Gastroesophageal sphincter (tissue), 4 donors: ENCODE measurements at regions not wholly inside any gene's neighbourhood (a gene's known extent, or its start where the extent isn't known, plus 50 kb on each side); places are given as distances from the start of the nearest gene placed in this dataset.

Source experiments
- ATAC-seq: fragments of 150-250 bp; one replicate; pipeline ENCODE4 v1.9.1; 2016; ENCODE audit warnings: mild to moderate bottlenecking, moderate library complexity
- H3K27ac ChIP-seq, 4 donors: fragments of 200-600 bp; sonication (generic) in 3 of 4; 1 replicate in 3 of 4; 2 replicates in 1 of 4; pipeline ENCODE4 v1.5.1; 2016 to 2019
- H3K27me3 ChIP-seq: fragments of 200-600 bp; sonication (generic); one replicate; pipeline ENCODE4 v1.5.1; 2019
- H3K36me3 ChIP-seq, 2 donors: fragments of 200-600 bp; sonication (generic); one replicate each; pipeline ENCODE4 v1.5.1; 2019; ENCODE audit warnings: control low read depth in 1 of 2
- H3K4me1 ChIP-seq, 3 donors: fragments of 200-600 bp; sonication (generic); 1 replicate in 2 of 3; 2 replicates in 1 of 3; pipeline ENCODE4 v1.5.1; 2016 to 2019; ENCODE audit warnings: control low read depth in 2 of 3
- H3K4me3 ChIP-seq, 2 donors: fragments of 200-600 bp; sonication (generic); one replicate each; pipeline ENCODE4 v1.5.1; 2019; ENCODE audit warnings: mild to moderate bottlenecking in 1 of 2, moderate library complexity in 1 of 2
- H3K9me3 ChIP-seq, 3 donors: fragments of 200-600 bp; sonication (generic); one replicate each; pipeline ENCODE4 v1.5.1; 2017 to 2019; ENCODE audit warnings: control low read depth in 2 of 3
- EP300 ChIP-seq: sonication (generic); formaldehyde crosslinking; IDR thresholded peaks from one replicate; pipeline ENCODE4 v1.6.1; 2017; ENCODE audit warnings: antibody characterized with exemption, mild to moderate bottlenecking
- POLR2A ChIP-seq, 2 donors: fragments of 450-650 bp; IDR thresholded peaks; one replicate each; pipeline ENCODE4 v1.6.1; 2017; ENCODE audit warnings: antibody characterized with exemption in 2 of 2, mild to moderate bottlenecking in 2 of 2, moderate library complexity in 1 of 2
- POLR2AphosphoS5 ChIP-seq: sonication (generic); formaldehyde crosslinking; IDR thresholded peaks from one replicate; pipeline ENCODE4 v1.6.1; 2017; ENCODE audit warnings: antibody characterized with exemption
- WGBS, 2 donors: methylation state at CpG; one replicate each; pipeline ENCODE4 v1.1.5; 2018; ENCODE audit warnings: low coverage in 1 of 2; 5-methylcytosine and 5-hydroxymethylcytosine counted together
- TF ChIP-seq, protein P1 (sequence below), 4 experiments: fragments of 200-600 bp in 2 of 4; fragments of 450-650 bp in 2 of 4; sonication (generic) in 1 of 4; IDR thresholded peaks; one replicate each; pipeline ENCODE4 v1.5.1; 2017 to 2019; ENCODE audit warnings: antibody characterized with exemption in 4 of 4, mild to moderate bottlenecking in 2 of 4, moderate library complexity in 2 of 4

DNA sequence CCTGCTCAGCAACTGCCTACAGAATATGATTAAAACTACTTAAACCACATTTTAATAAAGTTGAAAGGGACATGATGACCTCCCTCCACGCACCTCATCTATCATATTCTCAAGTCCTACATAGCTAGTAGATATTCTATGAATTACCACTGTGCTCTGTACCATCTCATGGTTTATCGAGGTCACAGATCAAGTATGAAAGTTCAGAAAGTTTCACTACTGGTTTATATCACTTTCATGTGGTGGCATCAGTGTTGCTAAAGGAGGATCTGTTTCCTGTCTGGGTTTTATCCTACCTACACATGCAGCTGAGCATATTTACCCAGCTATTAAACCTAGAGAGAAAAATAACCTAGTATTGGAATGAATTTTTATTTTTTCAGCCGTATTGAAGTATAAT is 214.9 kb upstream of the MON1B start:
- H3K27ac ChIP-seq: no peak overlapping the region
- TF ChIP-seq, protein P1, sequence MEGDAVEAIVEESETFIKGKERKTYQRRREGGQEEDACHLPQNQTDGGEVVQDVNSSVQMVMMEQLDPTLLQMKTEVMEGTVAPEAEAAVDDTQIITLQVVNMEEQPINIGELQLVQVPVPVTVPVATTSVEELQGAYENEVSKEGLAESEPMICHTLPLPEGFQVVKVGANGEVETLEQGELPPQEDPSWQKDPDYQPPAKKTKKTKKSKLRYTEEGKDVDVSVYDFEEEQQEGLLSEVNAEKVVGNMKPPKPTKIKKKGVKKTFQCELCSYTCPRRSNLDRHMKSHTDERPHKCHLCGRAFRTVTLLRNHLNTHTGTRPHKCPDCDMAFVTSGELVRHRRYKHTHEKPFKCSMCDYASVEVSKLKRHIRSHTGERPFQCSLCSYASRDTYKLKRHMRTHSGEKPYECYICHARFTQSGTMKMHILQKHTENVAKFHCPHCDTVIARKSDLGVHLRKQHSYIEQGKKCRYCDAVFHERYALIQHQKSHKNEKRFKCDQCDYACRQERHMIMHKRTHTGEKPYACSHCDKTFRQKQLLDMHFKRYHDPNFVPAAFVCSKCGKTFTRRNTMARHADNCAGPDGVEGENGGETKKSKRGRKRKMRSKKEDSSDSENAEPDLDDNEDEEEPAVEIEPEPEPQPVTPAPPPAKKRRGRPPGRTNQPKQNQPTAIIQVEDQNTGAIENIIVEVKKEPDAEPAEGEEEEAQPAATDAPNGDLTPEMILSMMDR (IDR thresholded peaks at IDR 0.05): no peak
- TF ChIP-seq EP300 (no peak), POLR2A (IDR thresholded peaks at IDR 0.05) (no peak), POLR2AphosphoS5 (no peak)
- H3K4me3 ChIP-seq: no peak overlapping the region
- H3K9me3 ChIP-seq: no peaks in the 10 kb centered on the region
- WGBS, 2 donors: 44 to 90% methylated on average over 2 to 3 of the region's 3 CpGs
- no peak for ATAC-seq
- no peaks in the 10 kb centered on the region for H3K4me1 ChIP-seq
- H3K27me3 ChIP-seq: no peaks in the 10 kb centered on the region
- no peaks in the 10 kb centered on the region for H3K36me3 ChIP-seq

DNA sequence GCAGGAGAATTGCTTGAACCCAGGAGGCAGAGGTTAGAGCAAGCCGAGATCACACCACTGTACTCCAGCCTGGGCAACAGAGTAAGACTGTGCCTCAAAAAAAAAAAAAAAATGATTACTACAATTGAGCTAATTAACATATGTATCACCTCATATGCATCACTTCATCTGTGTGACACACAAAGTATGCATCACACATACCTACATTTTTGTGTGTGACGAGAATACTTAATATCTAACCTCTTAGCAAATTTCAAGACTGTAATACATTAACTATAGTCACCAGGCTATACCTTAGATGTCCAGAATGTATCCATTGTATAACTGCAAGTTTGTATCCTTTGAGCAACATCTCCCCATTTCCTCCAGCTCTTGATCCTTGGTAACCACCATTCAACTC is 214.2 kb upstream of the MON1B start:
- Histone ChIP-seq H3K27me3 (no peaks in the 10 kb centered on the region), H3K36me3 (no peaks in the 10 kb centered on the region), H3K4me1 (no peaks in the 10 kb centered on the region), H3K4me3 (no peak overlapping the region), H3K27ac (no peak overlapping the region), H3K9me3 (no peaks in the 10 kb centered on the region)
- WGBS, 2 donors: 75 to 95% methylated on average over 1 to 2 of the region's 2 CpGs
- TF ChIP-seq, protein P1 (IDR thresholded peaks at IDR 0.05): no peak
- TF ChIP-seq POLR2AphosphoS5 (no peak), POLR2A (IDR thresholded peaks at IDR 0.05) (no peak), EP300 (no peak)
- ATAC-seq: no peak

DNA sequence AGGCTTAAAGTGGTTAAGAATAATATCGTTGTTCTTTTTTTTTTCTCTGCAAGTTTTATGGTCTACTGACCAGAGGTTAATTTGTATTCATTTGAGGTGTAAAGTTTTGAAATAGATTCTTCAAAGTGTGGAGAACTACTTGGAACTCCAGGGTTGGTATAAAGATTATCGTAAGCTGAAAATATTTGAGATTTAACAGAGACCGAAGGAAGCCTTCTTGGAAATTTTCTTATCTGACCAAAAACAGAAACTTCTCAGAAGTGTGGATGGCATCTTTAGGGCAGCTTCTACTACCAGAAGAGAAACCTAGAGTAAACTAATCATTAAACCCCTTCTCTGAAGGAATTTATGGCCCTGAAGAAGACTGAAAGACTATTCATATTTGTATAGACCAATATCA is 206.8 kb upstream of the MON1B start:
- Histone ChIP-seq H3K27ac (no peak overlapping the region), H3K36me3 (no peaks in the 10 kb centered on the region), H3K9me3 (no peaks in the 10 kb centered on the region), H3K4me1 (no peaks in the 10 kb centered on the region), H3K27me3 (no peaks in the 10 kb centered on the region), H3K4me3 (no peak overlapping the region)
- WGBS, 2 donors: 52 to 73% methylated on average over 3 of the region's 3 CpGs
- no peak for TF ChIP-seq POLR2AphosphoS5
- TF ChIP-seq EP300: no peak
- TF ChIP-seq, protein P1 (IDR thresholded peaks at IDR 0.05): no peak
- no peak for TF ChIP-seq POLR2A (IDR thresholded peaks at IDR 0.05)
- no peak for ATAC-seq

DNA sequence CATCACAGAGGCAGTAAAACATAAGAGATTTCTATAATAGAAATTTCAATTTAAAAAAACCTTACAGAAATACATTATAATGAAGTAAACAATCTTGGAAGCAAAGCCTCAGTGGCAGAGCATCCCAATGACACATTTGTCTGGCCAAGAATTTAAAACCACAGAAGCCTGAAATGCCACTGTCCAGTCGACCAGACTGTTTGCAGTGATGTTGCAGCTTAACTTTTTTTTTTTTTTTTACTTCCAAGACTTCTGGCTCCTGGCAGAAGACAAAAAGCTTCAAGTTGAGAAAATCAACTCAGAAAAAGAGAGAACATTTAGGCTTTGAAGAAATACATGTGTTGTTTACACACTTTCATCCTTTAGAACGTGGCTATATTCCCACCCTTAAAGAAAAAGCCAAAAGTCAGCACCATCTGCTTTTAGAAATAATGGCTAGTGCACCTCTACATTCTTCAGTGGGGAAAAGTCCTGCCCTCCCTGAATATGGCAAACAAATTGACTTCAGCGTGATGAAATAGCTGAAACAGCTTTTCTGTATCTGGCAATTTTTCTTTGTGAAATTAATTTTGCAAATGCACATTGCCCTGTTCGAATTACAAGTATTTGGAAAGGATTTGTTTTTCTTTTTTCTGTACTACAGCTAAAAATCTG is 205.5 kb upstream of the MON1B start:
- no peaks in the 10 kb centered on the region for H3K9me3 ChIP-seq
- no peak overlapping the region for H3K4me3 ChIP-seq
- 20 to 22% methylated on average over 4 of the region's 4 CpGs for WGBS, 2 donors
- no peak for ATAC-seq
- H3K36me3 ChIP-seq: no peaks in the 10 kb centered on the region
- H3K27me3 ChIP-seq: no peaks in the 10 kb centered on the region
- TF ChIP-seq POLR2AphosphoS5: no peak
- TF ChIP-seq POLR2A (IDR thresholded peaks at IDR 0.05): no peak
- no peak for TF ChIP-seq EP300
- TF ChIP-seq, protein P1 (IDR thresholded peaks at IDR 0.05): no peak
- H3K27ac ChIP-seq: no peak overlapping the region
- no peaks in the 10 kb centered on the region for H3K4me1 ChIP-seq

DNA sequence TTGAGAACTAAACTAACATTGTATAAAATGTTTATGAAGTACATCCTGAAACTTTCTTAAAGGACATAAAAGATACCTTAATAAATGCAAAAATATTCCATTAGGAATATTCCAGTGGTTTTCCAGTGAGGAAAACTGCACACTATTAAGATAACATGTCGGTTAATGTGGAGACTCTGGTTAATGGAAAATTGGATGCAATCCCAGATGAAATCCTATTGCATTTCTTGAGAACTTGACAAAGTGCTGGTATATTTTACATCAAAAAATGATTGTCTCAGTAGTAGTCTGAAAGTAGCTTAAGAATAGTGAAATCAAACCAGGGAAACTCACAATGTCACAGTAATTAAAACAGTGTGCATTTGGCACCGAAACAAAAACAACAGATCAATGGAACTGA is 202.5 kb upstream of the MON1B start:
- Histone ChIP-seq H3K4me3 (no peak overlapping the region), H3K27me3 (no peaks in the 10 kb centered on the region), H3K9me3 (no peaks in the 10 kb centered on the region), H3K4me1 (no peaks in the 10 kb centered on the region), H3K36me3 (no peaks in the 10 kb centered on the region), H3K27ac (no peak overlapping the region)
- 41 to 44% methylated on average over 2 of the region's 2 CpGs for WGBS, 2 donors
- no peak for ATAC-seq
- TF ChIP-seq POLR2A (IDR thresholded peaks at IDR 0.05) (no peak), EP300 (no peak), POLR2AphosphoS5 (no peak)
- TF ChIP-seq, protein P1 (IDR thresholded peaks at IDR 0.05): no peak
